HG03575 (cell line): ENCODE measurements at regions not wholly inside any gene's neighbourhood (a gene's known extent, or its start where the extent isn't known, plus 50 kb on each side); places are given as distances from the start of the nearest gene placed in this dataset.

Source experiments
- ATAC-seq: cut with Tn5 transposase; IDR thresholded peaks from one replicate; pipeline ENCODE4 v1.9.1; 2021; ENCODE audit not compliant: unreplicated experiment, insufficient number of reproducible peaks, low FRiP score; ENCODE audit errors: extremely low read depth

DNA sequence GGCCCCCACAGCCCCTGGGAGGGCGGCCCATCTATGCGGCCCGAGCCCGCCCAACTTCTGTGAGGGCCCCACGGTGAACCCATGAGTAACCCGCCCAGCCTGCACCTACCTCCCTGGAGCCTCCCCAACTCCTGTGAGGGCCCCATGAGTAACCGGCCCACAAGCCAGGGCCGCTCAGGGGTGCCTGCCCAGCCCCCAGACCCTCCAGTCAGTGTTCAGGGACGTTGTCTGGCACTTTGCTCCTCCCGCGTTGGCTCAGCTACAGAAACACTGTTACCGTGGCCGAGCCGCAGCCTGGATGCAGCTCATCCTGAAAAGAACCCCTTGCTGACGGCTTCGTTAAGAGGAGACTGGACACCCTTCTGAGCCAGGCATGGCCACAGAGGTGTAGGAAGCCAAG lies 179.6 kb downstream of the BRD1 start:
- ATAC-seq = no peak

DNA sequence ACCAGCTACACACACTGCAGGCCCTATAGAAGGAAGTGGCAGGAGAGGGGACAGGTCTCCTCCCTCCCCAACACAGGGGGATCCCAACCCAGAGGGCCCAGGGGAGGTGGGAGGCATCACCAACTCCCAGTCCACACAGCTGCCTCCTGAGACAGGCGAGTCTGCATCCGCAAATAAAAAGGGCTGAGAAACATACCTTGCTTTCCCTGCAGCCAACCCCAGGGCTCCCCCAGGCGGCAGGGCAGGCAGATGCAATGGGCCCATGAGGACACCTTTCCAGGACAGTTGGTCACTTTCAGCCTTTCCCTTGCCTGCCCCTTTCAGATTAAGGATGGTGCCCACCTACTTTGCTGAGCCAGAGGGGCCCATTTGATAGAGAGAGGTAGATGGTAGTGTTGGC lies 180.0 kb downstream of the BRD1 start:
- ATAC-seq = no peak

DNA sequence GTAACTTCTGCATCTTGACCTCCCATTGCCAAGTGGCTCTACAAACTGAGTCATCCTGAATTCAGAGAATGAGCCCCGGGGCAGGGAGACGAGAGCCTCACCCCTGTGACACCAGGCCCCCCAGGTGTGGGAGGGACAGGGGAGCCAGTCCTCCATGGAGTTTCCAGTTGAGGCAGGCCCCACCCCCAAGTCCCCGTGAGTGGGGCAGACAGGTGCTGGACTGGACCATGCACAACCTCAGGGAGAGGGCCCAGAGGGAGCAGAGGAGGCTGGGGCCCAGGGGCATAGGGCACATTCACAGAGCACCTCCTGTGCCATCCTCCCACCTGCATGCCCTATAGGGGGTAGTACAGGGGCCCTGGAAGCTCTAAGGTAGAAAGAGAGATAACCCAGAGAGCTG lies 180.8 kb downstream of the BRD1 start:
- ATAC-seq = no peak

DNA sequence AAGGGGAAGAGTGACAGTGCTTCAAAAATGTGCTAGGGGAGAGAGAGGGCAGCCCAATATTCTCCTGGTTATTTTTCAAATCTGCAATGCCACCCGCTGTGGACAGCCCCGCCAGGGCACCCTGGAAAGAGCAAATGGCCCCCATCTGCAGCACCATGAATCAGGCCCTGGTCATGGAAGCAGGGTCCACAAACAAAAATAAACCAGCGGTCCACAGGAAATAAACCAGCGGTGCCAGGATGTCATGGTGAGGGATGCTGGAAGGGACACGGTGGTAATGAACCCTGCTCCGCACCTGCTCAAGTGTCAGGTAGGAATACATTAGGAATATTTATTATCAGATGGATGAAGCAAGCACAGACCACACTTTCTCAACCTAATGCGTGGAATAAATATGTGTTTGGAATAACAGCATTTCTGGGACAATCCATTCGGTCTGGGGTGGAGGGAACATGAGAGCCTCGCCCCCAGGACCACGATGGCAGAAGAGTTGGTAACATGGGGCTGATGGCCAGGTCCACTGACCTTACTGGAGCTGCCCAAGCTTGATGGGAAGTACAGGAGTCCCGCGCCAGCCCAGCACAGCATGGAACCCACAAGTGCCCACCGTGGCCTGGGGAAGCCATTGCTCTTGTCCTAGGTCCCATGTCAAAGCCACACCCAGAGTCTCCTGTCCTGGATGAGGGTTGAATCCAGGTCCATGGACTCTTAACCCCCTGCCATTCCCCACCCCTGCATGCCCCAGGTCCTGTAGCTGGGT lies 181.7 kb downstream of the BRD1 start:
- ATAC-seq = no peak

DNA sequence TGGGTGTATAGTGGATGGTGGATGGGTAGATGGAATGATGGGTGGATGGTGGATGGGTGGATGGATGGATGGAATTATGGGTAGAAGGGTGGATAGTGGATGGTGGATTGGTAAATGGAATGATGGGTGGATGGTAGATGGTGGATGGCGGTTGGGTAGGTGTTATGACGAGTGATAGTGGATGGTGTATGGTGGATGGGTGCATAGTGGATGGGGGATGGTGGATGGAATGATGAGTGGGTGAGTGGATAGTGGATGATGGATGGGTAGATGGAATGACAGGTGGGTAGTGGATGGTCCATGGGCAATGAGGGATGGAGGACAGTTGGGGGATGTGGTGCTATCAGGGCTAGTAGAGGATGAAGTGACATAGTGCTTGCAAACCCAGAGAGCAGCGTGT lies 182.4 kb downstream of the BRD1 start:
- no peak for ATAC-seq

DNA sequence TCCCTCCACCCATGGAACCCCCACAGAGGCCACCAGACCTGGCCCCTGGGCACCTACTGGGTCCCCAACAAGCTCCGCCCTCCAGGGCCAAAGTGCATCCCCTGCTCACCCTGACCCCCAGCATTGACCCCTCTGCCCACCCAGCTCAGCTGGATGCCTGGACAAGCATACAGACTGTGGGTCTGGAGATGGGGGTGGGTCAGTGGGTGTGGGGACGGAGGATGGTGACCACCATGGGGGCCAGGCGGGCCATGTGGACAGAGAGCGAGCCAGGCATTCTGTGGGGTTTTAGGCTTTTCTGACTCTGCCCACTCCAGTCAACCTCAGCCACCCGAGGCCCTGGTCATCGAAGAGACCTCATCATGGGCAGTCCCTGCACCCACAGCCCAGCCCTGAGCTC lies 183.7 kb downstream of the BRD1 start:
- ATAC-seq = no peak

DNA sequence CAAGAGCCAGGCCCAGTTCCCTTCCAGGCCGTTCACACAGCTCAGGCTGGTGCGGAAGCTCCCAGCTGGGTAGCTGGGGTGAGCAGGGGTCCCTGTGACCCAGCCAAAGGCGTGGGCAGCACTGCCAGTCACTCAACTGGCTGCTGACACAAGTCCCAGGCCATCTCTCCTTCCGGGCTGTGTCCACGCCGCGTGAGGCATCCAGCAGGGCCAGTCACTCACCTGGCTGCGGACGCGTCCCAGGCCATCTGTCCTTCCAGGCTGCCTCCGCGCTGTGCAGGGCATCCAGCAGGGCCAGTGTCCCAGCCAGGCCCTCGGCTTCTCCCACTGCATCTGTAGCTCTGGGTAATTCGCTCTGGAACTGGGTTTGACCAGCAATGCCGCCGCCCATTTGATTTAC lies 184.2 kb downstream of the BRD1 start:
- no peak for ATAC-seq

DNA sequence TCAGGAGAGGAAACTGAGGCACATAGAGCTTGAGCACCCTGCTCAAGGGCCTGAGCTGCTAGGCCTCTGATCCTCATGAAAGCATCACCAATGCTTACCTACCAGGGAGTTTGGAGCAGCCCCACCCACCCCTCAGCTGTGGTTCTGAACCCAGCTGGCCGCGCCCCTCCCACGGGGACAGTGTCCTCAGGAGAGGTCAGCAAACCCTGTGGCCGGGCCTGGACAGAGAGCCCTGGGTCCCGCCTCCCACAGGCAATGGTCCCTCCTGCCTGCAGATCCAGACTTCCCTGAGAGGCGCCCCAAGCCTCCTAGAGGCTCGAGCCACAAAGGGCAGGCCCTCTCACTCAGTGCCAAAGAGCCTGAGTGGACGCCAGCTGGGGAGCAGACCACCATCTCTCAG lies 184.9 kb downstream of the BRD1 start:
- no peak for ATAC-seq

DNA sequence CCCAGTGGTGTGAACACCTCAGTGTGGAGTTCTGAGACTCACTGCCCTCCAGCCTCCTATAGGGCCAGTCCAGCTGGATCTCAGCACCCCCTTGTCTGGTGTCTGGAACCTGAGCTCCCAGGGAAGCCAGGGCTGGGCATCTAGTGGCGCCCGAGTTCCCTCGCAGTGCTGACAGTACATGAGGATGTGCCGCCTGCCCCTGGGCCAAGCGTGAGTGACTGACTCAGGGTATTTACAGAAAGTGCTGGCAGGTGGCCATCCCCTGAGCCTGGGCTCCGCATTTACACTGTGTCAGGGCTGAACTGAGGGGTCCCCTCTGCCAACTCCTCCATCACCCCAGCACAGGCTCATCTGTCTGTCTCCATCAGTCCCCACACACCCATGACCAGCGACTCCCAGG lies 185.3 kb downstream of the BRD1 start:
- no peak for ATAC-seq

DNA sequence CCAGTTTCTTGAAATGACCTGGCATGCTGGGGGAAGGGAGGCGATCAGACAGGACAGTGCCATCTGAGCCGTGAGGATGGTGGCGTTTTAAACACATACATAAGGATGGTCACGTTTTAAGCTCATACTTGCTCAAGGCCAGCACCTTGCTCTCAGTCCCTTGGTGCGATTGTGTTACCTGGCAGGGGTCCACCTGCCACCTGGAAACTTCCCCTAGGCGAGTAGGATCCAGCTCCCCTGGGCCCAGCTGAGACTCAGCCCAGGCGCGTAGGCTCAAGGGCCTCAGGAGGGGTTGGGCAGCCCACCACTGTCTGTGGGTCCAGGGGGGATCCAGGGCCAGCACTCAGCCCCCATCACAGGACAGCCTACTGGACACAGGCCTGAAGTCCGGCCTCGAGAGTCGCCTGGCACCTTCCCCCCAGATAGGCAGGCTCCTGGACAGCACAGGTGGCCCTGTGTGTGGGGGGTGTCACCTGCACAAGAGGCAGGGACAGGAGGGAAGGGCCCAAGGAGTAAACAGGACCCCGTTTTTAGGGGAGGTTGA lies 185.8 kb downstream of the BRD1 start:
- ATAC-seq = no peak

DNA sequence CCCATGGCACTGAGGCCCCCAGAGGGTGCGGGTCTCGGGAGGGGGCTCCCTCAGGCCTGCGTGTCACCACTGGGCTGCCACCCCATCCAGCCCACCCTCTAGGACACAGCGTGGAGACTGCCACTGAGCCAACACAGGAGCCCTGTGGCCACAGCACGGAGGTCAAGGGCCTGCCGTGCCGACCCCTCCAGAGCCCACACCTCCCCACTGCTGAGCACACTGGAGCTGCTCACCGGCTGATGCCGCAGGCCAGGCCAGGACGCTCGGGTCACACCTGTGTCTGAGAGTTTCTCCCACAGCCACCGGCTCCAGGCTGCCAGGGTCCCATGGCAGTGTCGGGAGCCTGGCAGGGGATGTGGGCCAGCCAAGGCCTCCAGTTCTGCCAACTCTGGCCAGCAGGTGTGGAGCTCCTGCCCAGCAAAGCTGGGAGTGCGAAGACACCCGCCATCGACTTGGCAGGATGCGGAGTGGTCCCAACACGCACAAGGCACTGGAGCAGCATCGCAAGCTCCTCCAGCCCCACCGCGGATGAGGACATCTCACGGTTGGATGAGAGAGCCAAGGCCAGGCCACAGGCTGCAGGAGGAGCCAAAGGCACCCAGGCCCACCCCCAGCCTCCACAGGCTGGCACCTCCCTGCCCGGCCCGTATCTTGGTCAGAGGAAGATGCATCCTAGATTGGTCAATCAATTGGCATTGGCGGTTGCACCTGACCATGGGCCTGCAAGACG lies 187.1 kb downstream of the BRD1 start:
- ATAC-seq = no peak

DNA sequence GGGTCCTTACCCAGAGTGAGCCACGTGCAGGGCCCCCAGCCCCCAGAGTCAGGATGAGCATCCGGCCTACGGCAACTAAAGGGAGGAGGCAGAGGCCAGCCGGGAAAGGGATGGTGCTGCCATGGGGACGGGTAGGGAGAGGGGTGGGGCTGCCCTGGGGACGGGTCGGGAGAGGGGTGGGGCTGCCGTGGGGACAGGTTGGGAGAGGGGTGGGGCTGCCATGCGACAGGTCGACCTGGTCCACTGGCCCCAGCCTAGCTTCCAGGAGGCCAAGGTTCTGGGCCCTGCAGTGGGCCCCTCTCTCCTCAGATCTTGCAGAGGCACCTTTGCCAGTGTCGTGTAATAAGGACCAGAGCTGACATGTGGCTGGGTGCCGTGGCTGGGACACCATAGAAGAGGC lies 187.7 kb downstream of the BRD1 start:
- ATAC-seq = no peak

DNA sequence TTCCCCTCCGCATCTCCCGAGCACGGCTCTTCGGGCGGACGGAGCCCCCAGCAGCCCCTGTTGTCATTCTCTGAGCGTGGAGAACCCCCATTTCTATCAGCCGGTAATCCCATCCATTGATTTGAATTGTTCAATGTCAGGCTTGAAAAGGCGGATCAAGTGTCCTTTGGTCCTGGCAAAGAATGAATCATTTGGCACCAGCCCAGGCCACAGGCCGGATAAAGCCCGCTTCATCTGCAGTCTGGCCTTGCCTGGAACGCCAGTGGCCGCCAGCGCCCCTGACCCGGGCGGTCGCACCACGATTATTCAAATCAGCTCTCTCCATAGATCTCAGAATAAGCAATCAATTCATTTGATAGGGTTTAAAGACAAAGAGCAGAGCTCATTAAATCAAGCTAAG lies 188.9 kb downstream of the BRD1 start:
- ATAC-seq = no peak

DNA sequence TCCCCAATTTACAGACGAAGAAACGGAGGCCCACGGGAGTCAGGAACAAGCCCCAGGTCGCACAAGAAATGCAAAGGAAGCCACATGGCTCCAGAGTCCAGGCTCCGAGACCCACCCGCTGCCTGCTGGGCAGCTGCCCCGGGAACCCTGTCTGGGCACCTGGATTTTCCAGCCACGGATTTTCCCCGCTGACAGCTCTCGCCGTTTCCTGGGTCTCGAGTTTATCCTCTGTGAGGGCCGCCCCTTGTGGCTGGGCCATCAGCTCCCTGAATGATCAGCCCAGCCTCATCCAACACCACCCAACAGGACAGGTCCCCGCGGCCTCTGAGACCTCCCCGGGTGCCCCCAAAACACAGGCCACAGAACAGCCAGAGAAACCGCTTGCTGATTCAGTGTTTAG lies 189.7 kb downstream of the BRD1 start:
- ATAC-seq = no peak

DNA sequence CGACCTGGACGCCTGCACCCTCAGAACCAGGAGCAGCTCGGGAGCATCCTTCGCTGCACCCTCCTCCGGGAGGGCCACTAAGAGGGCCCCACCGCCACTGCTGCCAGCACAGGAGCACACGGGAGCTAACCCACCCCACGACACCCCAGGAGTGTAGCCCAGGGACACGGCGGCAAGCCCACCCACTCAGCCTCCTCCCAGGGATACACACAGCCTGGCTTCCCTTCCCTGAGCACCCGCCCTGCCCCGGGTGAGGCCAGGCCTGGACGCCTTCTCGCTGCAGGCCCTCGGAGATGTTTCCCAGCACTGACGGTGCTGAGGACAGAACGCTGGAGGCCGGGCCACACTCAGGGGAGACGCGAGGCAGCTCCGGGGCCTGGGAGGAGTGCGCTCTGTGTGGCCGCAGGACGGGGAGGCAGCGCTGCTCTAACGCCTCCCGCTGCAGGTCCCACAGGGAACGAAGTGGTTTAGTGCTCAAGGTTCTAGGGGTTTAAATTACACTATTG lies 190.4 kb downstream of the BRD1 start:
- no peak for ATAC-seq

DNA sequence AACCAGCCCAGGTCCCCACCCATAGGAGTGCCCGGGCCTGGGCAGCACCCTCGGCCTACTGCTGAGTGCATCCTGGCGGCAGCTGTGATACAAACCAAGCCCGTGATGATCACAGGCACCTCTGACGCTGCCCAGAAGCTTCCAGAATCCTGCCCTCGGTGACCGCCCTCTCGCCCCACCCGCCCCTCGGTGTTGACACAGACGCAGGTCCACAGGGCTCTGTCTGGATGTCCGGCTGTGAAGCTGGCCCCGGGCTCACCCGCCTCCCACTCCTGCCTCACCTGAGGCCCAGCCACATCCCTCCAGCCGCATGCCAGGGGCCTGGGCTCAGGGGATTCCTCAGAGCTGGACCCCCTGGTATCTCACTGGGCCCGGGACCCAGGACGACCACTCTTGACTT lies 191.0 kb downstream of the BRD1 start:
- no peak for ATAC-seq

DNA sequence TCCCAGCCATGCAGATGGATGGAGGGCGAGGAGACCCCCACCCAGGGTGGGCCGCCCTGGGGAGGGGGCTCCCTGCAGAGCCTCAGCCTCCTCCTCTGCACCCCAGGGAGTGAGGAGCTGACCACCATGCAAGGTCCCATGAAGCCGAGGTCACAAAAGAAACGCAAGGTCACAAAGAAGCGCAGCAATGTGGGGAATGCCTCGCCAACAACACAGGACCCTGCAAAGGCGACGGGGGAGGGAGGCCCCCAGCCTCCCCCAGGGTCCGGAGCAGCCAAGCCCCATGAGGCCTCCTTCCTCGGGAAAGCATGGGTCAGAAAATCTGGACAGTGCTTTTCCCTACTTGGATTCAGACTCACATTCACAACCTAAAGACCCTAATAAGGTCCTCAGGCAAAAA lies 191.5 kb downstream of the BRD1 start:
- ATAC-seq = no peak

DNA sequence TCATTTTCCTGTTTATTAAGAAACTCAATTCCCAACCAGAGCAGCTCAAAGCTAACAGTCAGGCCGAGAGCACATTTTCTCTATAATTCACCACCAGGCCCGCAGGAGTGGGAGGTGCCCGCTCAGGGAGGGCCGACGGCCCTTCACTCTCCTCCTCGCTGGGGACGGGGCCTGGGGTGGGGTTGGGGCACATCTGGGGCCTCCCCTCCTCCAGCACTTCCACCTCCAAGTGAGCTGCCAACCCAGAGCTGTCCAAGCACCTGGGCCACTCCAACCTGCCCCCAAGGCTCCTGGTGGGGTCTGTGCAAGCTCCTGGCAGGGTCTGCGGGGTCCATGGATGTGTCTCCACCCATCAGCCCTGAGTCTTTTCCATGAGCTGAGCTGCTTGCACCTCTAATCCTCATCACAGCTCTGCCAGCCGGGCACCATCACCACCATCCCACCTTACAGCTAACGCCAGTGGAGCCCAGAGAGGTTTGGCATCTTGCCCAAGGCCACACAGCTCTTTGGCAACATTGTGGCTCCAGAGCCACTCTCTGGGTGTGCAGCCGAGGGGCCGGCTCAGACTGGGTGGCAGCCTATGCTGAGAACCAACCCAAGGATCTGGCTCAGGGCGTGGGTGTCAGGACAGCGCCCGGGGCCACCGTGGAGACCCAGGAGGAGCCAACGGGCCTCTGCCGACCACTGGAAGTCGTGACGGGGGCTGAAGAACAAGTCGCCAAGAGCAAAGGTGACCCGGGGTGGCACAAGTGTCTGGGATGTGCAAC lies 193.5 kb downstream of the BRD1 start:
- no peak for ATAC-seq

DNA sequence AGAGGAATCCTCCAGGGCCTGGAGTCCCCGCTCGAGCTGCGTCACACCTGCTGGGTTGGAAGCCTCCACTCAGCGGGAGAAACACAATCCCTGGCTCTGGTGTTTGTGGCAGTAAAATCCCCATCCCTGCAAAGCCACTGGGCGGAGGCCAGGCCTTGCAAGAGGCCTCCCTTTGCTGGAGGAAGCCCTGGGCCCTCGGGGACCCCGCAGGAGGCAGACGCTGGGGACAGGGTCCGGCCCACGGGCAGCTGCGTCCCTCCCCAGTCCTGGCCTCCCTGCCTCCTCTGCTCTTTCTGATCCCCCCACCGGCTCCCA lies 194.7 kb downstream of the BRD1 start:
- no peak for ATAC-seq
